H1 (cell line): ENCODE measurements at regions not wholly inside any gene's neighbourhood (a gene's known extent, or its start where the extent isn't known, plus 50 kb on each side); places are given as distances from the start of the nearest gene placed in this dataset.

ENCODE experiments used
- CTCF ChIA-PET: fragments of 300-600 bp; sonication (Branson Sonifier 250); formaldehyde crosslinking; loops from one replicate; lab custom pipeline; 2021; ENCODE audit not compliant: partially characterized antibody; lab: Charles Lee
- POLR2A ChIA-PET: fragments of 300-600 bp; sonication (Branson Sonifier 250); formaldehyde crosslinking; loops from one replicate; lab custom pipeline; 2021; ENCODE audit warnings: inconsistent platforms; ENCODE audit not compliant: partially characterized antibody; lab: Charles Lee
- DNase-seq, 2 experiments: peaks; one replicate each; pipeline versions ENCODE4 v3.0.0 to v3.0.0-alpha.2; 2010 to 2022; ENCODE audit warnings: low spot score in 2 of 2, low read depth in 1 of 2, mixed read lengths in 1 of 2
- FAIRE-seq: peaks from 2 replicates; lab custom pipeline; 2011; peaks lifted over from hg19 to GRCh38; lab: Jason Lieb, UNC
- H2AFZ ChIP-seq: 2 replicates; pipeline ENCODE4 v1.8.1; 2012; ENCODE audit warnings: low read length, inconsistent platforms
- H2AK5ac ChIP-seq: 2 replicates; pipeline ENCODE4 v1.6.1; 2013; ENCODE audit warnings: low read depth, low read length
- H2BK120ac ChIP-seq: replicated peaks from 2 replicates; pipeline ENCODE3; 2013; ENCODE audit warnings: low read depth, low read length, inconsistent platforms
- H2BK12ac ChIP-seq: 2 replicates; pipeline ENCODE4 v1.6.1; 2013; ENCODE audit warnings: low read depth, low read length
- H2BK15ac ChIP-seq: 2 replicates; pipeline ENCODE4 v1.6.1; 2013; ENCODE audit warnings: low read length
- H2BK20ac ChIP-seq: 2 replicates; pipeline ENCODE4 v1.6.1; 2013; ENCODE audit warnings: low read length
- H2BK5ac ChIP-seq: 2 replicates; pipeline ENCODE4 v1.6.1; 2013; ENCODE audit warnings: low read depth, low read length
- H3K14ac ChIP-seq: 2 replicates; pipeline ENCODE4 v1.6.1; 2013; ENCODE audit warnings: inconsistent platforms; ENCODE audit not compliant: insufficient read length
- H3K18ac ChIP-seq: 2 replicates; pipeline ENCODE4 v1.6.1; 2013; ENCODE audit warnings: low read length; ENCODE audit errors: extremely low read depth
- H3K23ac ChIP-seq: 2 replicates; pipeline ENCODE4 v1.6.1; 2013; ENCODE audit warnings: inconsistent platforms; ENCODE audit not compliant: insufficient read length
- H3K23me2 ChIP-seq: 2 replicates; pipeline ENCODE4 v1.6.1; 2013; ENCODE audit warnings: low read depth, low read length
- H3K27ac ChIP-seq: 2 replicates; pipeline ENCODE4 v1.6.1; 2011; ENCODE audit warnings: low read depth, low read length, inconsistent platforms
- H3K27me3 ChIP-seq, 4 experiments: replicated peaks in 1 of 4; 1 replicate in 1 of 4; 2 replicates in 3 of 4; pipeline versions ENCODE4 v1.6.1 to v1.8.1; 2011 to 2013; ENCODE audit warnings: low read length in 3 of 4, mild to moderate bottlenecking in 3 of 4, inconsistent platforms in 2 of 4, mixed read lengths in 2 of 4, moderate library complexity in 1 of 4; ENCODE audit not compliant: control insufficient read depth in 3 of 4, insufficient read depth in 3 of 4; ENCODE audit errors: extremely low read depth in 1 of 4
- H3K36me3 ChIP-seq, 4 experiments: 2 replicates each; pipeline versions ENCODE4 v1.6.1 to v1.8.1; 2011 to 2013; ENCODE audit warnings: mild to moderate bottlenecking in 4 of 4, low read length in 3 of 4, moderate library complexity in 2 of 4, control low read depth in 1 of 4, inconsistent platforms in 1 of 4; ENCODE audit not compliant: insufficient read depth in 4 of 4, control insufficient read depth in 2 of 4
- H3K4ac ChIP-seq: replicated peaks from 2 replicates; pipeline ENCODE3; 2013; ENCODE audit warnings: low read length, low read depth, mixed read lengths, inconsistent platforms; ENCODE audit not compliant: insufficient read length
- H3K4me1 ChIP-seq, 4 experiments: replicated peaks in 1 of 4; 1 replicate in 1 of 4; 2 replicates in 3 of 4; pipeline versions ENCODE4 v1.6.1 to v1.8.1; 2011 to 2013; ENCODE audit warnings: low read length in 3 of 4, inconsistent platforms in 2 of 4, mixed read lengths in 1 of 4; ENCODE audit not compliant: insufficient read depth in 4 of 4, control insufficient read depth in 3 of 4
- H3K4me2 ChIP-seq, 2 experiments: 2 replicates each; pipeline versions ENCODE4 v1.6.1 to v1.8.1; 2011 to 2013; ENCODE audit warnings: low read depth in 2 of 2, low read length in 2 of 2, control low read depth in 1 of 2, inconsistent platforms in 1 of 2, mild to moderate bottlenecking in 1 of 2; ENCODE audit not compliant: insufficient read depth in 1 of 2
- H3K4me3 ChIP-seq, 4 experiments: fragments of 200-600, 300-600 bp in 1 of 4; sonication (generic), shearing (Covaris generic), sonication (Bioruptor Twin) in 1 of 4; 2 replicates each; pipeline versions ENCODE4 v1.5.1 to v1.8.1; 2011 to 2016; ENCODE audit warnings: low read length in 4 of 4, low read depth in 3 of 4, control low read depth in 2 of 4, inconsistent platforms in 2 of 4, mild to moderate bottlenecking in 2 of 4, mixed read lengths in 1 of 4, moderate library complexity in 1 of 4; ENCODE audit not compliant: insufficient read depth in 2 of 4; ENCODE audit errors: extremely low read depth in 1 of 4
- H3K56ac ChIP-seq: replicated peaks from 2 replicates; pipeline ENCODE3; 2013; ENCODE audit warnings: low read depth, mild to moderate bottlenecking, mixed read lengths, low read length, inconsistent platforms; ENCODE audit not compliant: insufficient read length
- H3K79me1 ChIP-seq: 2 replicates; pipeline ENCODE4 v1.6.1; 2013; ENCODE audit warnings: low read depth, low read length, control low read depth
- H3K79me2 ChIP-seq, 2 experiments: 2 replicates each; pipeline versions ENCODE4 v1.6.1 to v1.8.1; 2012 to 2013; ENCODE audit warnings: low read length in 2 of 2, mild to moderate bottlenecking in 2 of 2, inconsistent platforms in 1 of 2; ENCODE audit not compliant: insufficient read depth in 2 of 2, control insufficient read depth in 1 of 2
- H3K9ac ChIP-seq, 4 experiments: replicated peaks in 1 of 4; 1 replicate in 1 of 4; 2 replicates in 3 of 4; pipeline versions ENCODE4 v1.6.1 to v1.8.1; 2011 to 2013; ENCODE audit warnings: low read depth in 3 of 4, low read length in 3 of 4, control low read depth in 2 of 4, mild to moderate bottlenecking in 2 of 4, moderate library complexity in 2 of 4, inconsistent platforms in 1 of 4; ENCODE audit errors: extremely low read depth in 1 of 4
- H3K9me3 ChIP-seq, 2 experiments: 2 replicates each; pipeline versions ENCODE4 v1.6.1 to v1.8.1; 2012 to 2013; ENCODE audit warnings: mild to moderate bottlenecking in 2 of 2, moderate library complexity in 2 of 2, control low read depth in 1 of 2, inconsistent platforms in 1 of 2, low read depth in 1 of 2, low read length in 1 of 2, mixed read lengths in 1 of 2; ENCODE audit not compliant: insufficient read depth in 2 of 2
- H4K20me1 ChIP-seq, 2 experiments: replicated peaks in 1 of 2; 2 replicates each; pipeline versions ENCODE3 to v1.8.1; 2011 to 2013; ENCODE audit warnings: inconsistent platforms in 2 of 2, low read length in 2 of 2, mild to moderate bottlenecking in 1 of 2; ENCODE audit not compliant: insufficient read depth in 2 of 2, control insufficient read depth in 1 of 2
- H4K5ac ChIP-seq: 2 replicates; pipeline ENCODE4 v1.6.1; 2013; ENCODE audit warnings: low read length, low read depth, mixed read lengths, inconsistent platforms; ENCODE audit not compliant: insufficient read length
- H4K8ac ChIP-seq: 2 replicates; pipeline ENCODE4 v1.8.0; 2013; ENCODE audit warnings: mild to moderate bottlenecking, moderate library complexity, low read length, inconsistent platforms; ENCODE audit not compliant: insufficient read depth; ENCODE audit errors: extremely low read depth
- H4K91ac ChIP-seq: replicated peaks from 2 replicates; pipeline ENCODE3; 2013; ENCODE audit warnings: low read length, mixed read lengths, inconsistent platforms; ENCODE audit not compliant: insufficient read length
- ASH2L ChIP-seq: fragments of 200-600, 300-600 bp; sonication (generic); IDR thresholded peaks from one replicate; pipeline ENCODE4 v1.7.1; 2017; ENCODE audit warnings: low read length
- RAD21 ChIP-seq, 2 experiments: IDR thresholded peaks in 1 of 2; conservative IDR thresholded peaks in 1 of 2; 2 replicates each; pipeline ENCODE4 v1.6.1; 2011; ENCODE audit warnings: low read depth in 2 of 2, low read length in 2 of 2, improper control_type of control experiment in 1 of 2, inconsistent platforms in 1 of 2, mild to moderate bottlenecking in 1 of 2, moderate library complexity in 1 of 2
- TEAD4 ChIP-seq: IDR thresholded peaks from 2 replicates; pipeline ENCODE4 v1.6.1; 2012; ENCODE audit warnings: low read depth, low read length, inconsistent platforms, mixed read lengths
- WGBS, 2 experiments: shearing (Covaris generic) in 1 of 2; methylation state at CpG; one replicate each; pipeline versions ENCODE4 v1.1.6 to v1.1.7; 2013 to 2015; ENCODE audit warnings: low lambda C conversion rate in 2 of 2, mixed read lengths in 2 of 2, inconsistent platforms in 1 of 2, low coverage in 1 of 2, missing lambda C conversion rate in 1 of 2; ENCODE audit not compliant: insufficient replicate concordance in 2 of 2, insufficient coverage in 1 of 2, insufficient read length in 1 of 2; ENCODE audit errors: extremely low coverage in 1 of 2, missing lambda C conversion rate in 1 of 2; 5-methylcytosine and 5-hydroxymethylcytosine counted together

GRCh38 chr21:38036016-38036415 is 119.8 kb upstream of the KCNJ6 start:
- Histone ChIP-seq H2AK5ac (no peak overlapping the region), H3K27me3 (no peaks in the 10 kb centered on the region), H3K14ac (no peak overlapping the region), H3K4ac (no peak overlapping the region), H3K9ac (no peak overlapping the region), H3K4me3 (no peak overlapping the region), H3K4me2 (no peak overlapping the region), H4K5ac (no peak overlapping the region), H3K4me1 (no peaks in the 10 kb centered on the region), H2BK15ac (no peak overlapping the region), H4K8ac (no peak overlapping the region), H4K91ac (no peak overlapping the region), H3K79me2 (no peaks in the 10 kb centered on the region), H3K23me2 (no peaks in the 10 kb centered on the region), H3K56ac (no peak overlapping the region), H3K23ac (no peak overlapping the region), H2BK120ac (no peak overlapping the region), H3K18ac (no peak overlapping the region), H3K9me3 (no peaks in the 10 kb centered on the region), H2BK20ac (no peak overlapping the region), H2AFZ (no peak overlapping the region), H4K20me1 (no peaks in the 10 kb centered on the region), H3K36me3 (no peaks in the 10 kb centered on the region), H3K79me1 (no peaks in the 10 kb centered on the region), H3K27ac (no peak overlapping the region), H2BK5ac (no peak overlapping the region), H2BK12ac (no peak overlapping the region)
- ChIA-PET POLR2A (no interaction called here), CTCF (interaction anchor here (0.6 kb wide), 1 partner anchor 24 kb away, joined by 3 read pairs; no protein-coding TSS in a partner anchor)
- 91% methylated on average over 7 of the region's 7 CpGs; no CpG with 5 or more reads in 1 of the 2 experiments for WGBS, 2 experiments
- DNase-seq (no peak), FAIRE-seq (no peak)
- TF ChIP-seq RAD21 (IDR thresholded peaks at IDR 0.05 in 1 of 2, conservative IDR thresholded peaks at IDR 0.05 in 1 of 2; ENCODE audit: low read depth in 2 of 2, low read length in 2 of 2) (no peak), ASH2L (no peak), TEAD4 (0 out of 2 replicates have a peak, but pooled peaks have one; percentile 37)
